ENCODE measurements at regions not wholly inside any gene's neighbourhood (a gene's known extent, or its start where the extent isn't known, plus 50 kb on each side); places are given as distances from the start of the nearest gene placed in this dataset.

GRCh38 chr1:73577206-73577605 is 620.8 kb downstream of the LRRIQ3 start:
- Histone ChIP-seq H3K9me3 (peaks cover 0 to 2% (median 0%) of the 10 kb centered on the region in 4 donors), H3K27ac (no peak overlapping the region), H3K27me3 (no peaks in the 10 kb centered on the region), H3K36me3 (no peaks in the 10 kb centered on the region), H3K4me1 (no peaks in the 10 kb centered on the region), H3K4me3 (no peak overlapping the region)
- intact Hi-C loops (cut with DNase I) = no loop called here
- WGBS, 2 donors = 96 to 98% methylated on average over 1 of the region's 1 CpG
- no peak for TF ChIP-seq POLR2A (IDR thresholded peaks at IDR 0.05)
- TF ChIP-seq, protein P1, sequence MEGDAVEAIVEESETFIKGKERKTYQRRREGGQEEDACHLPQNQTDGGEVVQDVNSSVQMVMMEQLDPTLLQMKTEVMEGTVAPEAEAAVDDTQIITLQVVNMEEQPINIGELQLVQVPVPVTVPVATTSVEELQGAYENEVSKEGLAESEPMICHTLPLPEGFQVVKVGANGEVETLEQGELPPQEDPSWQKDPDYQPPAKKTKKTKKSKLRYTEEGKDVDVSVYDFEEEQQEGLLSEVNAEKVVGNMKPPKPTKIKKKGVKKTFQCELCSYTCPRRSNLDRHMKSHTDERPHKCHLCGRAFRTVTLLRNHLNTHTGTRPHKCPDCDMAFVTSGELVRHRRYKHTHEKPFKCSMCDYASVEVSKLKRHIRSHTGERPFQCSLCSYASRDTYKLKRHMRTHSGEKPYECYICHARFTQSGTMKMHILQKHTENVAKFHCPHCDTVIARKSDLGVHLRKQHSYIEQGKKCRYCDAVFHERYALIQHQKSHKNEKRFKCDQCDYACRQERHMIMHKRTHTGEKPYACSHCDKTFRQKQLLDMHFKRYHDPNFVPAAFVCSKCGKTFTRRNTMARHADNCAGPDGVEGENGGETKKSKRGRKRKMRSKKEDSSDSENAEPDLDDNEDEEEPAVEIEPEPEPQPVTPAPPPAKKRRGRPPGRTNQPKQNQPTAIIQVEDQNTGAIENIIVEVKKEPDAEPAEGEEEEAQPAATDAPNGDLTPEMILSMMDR (IDR thresholded peaks at IDR 0.05) = no peak
- no peak for TF ChIP-seq EP300 (IDR thresholded peaks at IDR 0.05)
- TF ChIP-seq POLR2AphosphoS5 (IDR thresholded peaks at IDR 0.05) = no peak
- no peak for DNase-seq

- intact Hi-C loops (cut with DNase I) = no loop called here
- H3K4me3 ChIP-seq = no peak overlapping the region
- no peaks in the 10 kb centered on the region for H3K36me3 ChIP-seq
- peaks cover 0 to 2% (median 0%) of the 10 kb centered on the region in 4 donors for H3K9me3 ChIP-seq
- no peak for DNase-seq
- 85 to 87% methylated on average over 2 of the region's 2 CpGs for WGBS, 2 donors
- TF ChIP-seq POLR2AphosphoS5 (IDR thresholded peaks at IDR 0.05) (no peak), EP300 (IDR thresholded peaks at IDR 0.05) (no peak), POLR2A (IDR thresholded peaks at IDR 0.05) (no peak)
- TF ChIP-seq, protein P1 (IDR thresholded peaks at IDR 0.05) = no peak
- no peak overlapping the region for H3K27ac ChIP-seq
- H3K27me3 ChIP-seq = no peaks in the 10 kb centered on the region
- no peaks in the 10 kb centered on the region for H3K4me1 ChIP-seq
Observed at GRCh38 chr1:73576083-73576482, 621.9 kb downstream of the LRRIQ3 start.

DNA sequence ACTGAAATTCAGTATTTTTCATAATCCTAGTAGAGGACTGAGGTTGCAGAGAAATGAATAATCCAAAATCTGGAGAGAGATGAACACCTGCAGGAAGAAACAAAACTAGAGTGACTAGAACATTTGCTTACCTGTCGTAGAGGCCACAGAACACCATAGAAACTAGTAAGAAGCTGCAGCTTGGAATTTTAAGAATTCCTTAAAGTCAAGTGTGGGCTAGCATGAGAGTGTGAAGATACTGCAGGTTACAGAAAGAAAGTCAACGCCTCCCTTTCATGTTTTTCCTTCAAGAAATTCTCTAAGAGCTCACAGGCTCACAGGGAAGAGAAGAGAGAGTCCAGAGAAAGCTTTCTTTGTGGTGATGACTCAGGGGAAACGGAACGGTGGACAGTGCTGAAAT is 633.7 kb downstream of the LRRIQ3 start:
- TF ChIP-seq, protein P1 (IDR thresholded peaks at IDR 0.05) = no peak
- TF ChIP-seq POLR2A (IDR thresholded peaks at IDR 0.05) = no peak
- DNase-seq = no peak
- no peaks in the 10 kb centered on the region for H3K27me3 ChIP-seq

GRCh38 chr1:73556270-73556669 is 641.7 kb downstream of the LRRIQ3 start:
- Histone ChIP-seq H3K27ac (no peak overlapping the region), H3K36me3 (no peaks in the 10 kb centered on the region), H3K27me3 (no peaks in the 10 kb centered on the region), H3K9me3 (no peaks in the 10 kb centered on the region), H3K4me3 (no peak overlapping the region), H3K4me1 (no peaks in the 10 kb centered on the region)
- no peak for TF ChIP-seq POLR2AphosphoS5 (IDR thresholded peaks at IDR 0.05)
- TF ChIP-seq POLR2A (IDR thresholded peaks at IDR 0.05) = no peak
- TF ChIP-seq, protein P1 (IDR thresholded peaks at IDR 0.05) = no peak
- no peak for TF ChIP-seq EP300 (IDR thresholded peaks at IDR 0.05)
- intact Hi-C loops (cut with DNase I) = no loop called here
- no peak for DNase-seq

More for the DNA sequence above, 633.7 kb downstream of the LRRIQ3 start:
- Histone ChIP-seq H3K27ac (no peak overlapping the region), H3K9me3 (no peaks in the 10 kb centered on the region), H3K4me1 (no peaks in the 10 kb centered on the region), H3K36me3 (no peaks in the 10 kb centered on the region), H3K4me3 (no peak overlapping the region)
- intact Hi-C loops (cut with DNase I) = no loop called here
- 78% methylated on average over 4 of the region's 4 CpGs for WGBS, 2 donors

GRCh38 chr1:73537400-73537799 is 660.6 kb downstream of the LRRIQ3 start:
- intact Hi-C loops (cut with DNase I) = no loop called here
- TF ChIP-seq POLR2A (IDR thresholded peaks at IDR 0.05) (no peak), EP300 (IDR thresholded peaks at IDR 0.05) (no peak), POLR2AphosphoS5 (IDR thresholded peaks at IDR 0.05) (no peak)
- TF ChIP-seq, protein P1 (IDR thresholded peaks at IDR 0.05) = no peak
- H3K4me1 ChIP-seq = no peaks in the 10 kb centered on the region
- H3K27me3 ChIP-seq = no peaks in the 10 kb centered on the region
- 86 to 92% methylated on average over 1 of the region's 1 CpG for WGBS, 2 donors
- H3K27ac ChIP-seq = no peak overlapping the region
- no peaks in the 10 kb centered on the region for H3K9me3 ChIP-seq
- no peak overlapping the region for H3K4me3 ChIP-seq
- no peak for DNase-seq
- H3K36me3 ChIP-seq = no peaks in the 10 kb centered on the region

All from sigmoid colon (tissue), 6 donors.